ENCODE measurements at regions not wholly inside any gene's neighbourhood (a gene's known extent, or its start where the extent isn't known, plus 50 kb on each side); places are given as distances from the start of the nearest gene placed in this dataset.

- H3K27me3 ChIP-seq, result no peaks in the 10 kb centered on the region
- H3K27ac ChIP-seq, result no peak overlapping the region
- H3K36me3 ChIP-seq, result no peaks in the 10 kb centered on the region
- no peaks in the 10 kb centered on the region for H3K9me3 ChIP-seq
- TF ChIP-seq POLR2AphosphoS5 (IDR thresholded peaks at IDR 0.05) (no peak), CTCF (IDR thresholded peaks at IDR 0.05) (no peak)
- H3K4me3 ChIP-seq, result no peak overlapping the region
- peaks cover 13% of the 10 kb centered on the region for H3K4me1 ChIP-seq
- DNase-seq (ENCODE audit: low spot score in 2 of 2), result no peak
Measured at GRCh38 chr14:85041618-85042017, 488.3 kb upstream of the FLRT2 start.

GRCh38 chr14:85042301-85042700 is 487.6 kb upstream of the FLRT2 start:
- Histone ChIP-seq H3K27me3 (no peaks in the 10 kb centered on the region), H3K27ac (no peak overlapping the region), H3K36me3 (no peaks in the 10 kb centered on the region), H3K4me1 (peaks cover 13% of the 10 kb centered on the region), H3K4me3 (no peak overlapping the region), H3K9me3 (no peaks in the 10 kb centered on the region)
- DNase-seq (ENCODE audit: low spot score in 2 of 2), result no peak
- 87% methylated on average over 1 of the region's 1 CpG for WGBS
- TF ChIP-seq EP300 (IDR thresholded peaks at IDR 0.05) (no peak), CTCF (IDR thresholded peaks at IDR 0.05) (no peak), POLR2A (IDR thresholded peaks at IDR 0.05) (no peak), POLR2AphosphoS5 (IDR thresholded peaks at IDR 0.05) (no peak)

GRCh38 chr14:85050180-85050579 is 479.8 kb upstream of the FLRT2 start:
- Histone ChIP-seq H3K27me3 (no peaks in the 10 kb centered on the region), H3K9me3 (peaks cover 10% of the 10 kb centered on the region), H3K27ac (no peak overlapping the region), H3K4me1 (no peaks in the 10 kb centered on the region), H3K36me3 (no peaks in the 10 kb centered on the region), H3K4me3 (no peak overlapping the region)
- WGBS, result 84% methylated on average over 1 of the region's 1 CpG
- no peak for TF ChIP-seq CTCF (IDR thresholded peaks at IDR 0.05)
- TF ChIP-seq POLR2A (IDR thresholded peaks at IDR 0.05), result no peak
- TF ChIP-seq EP300 (IDR thresholded peaks at IDR 0.05), result no peak
- no peak for TF ChIP-seq POLR2AphosphoS5 (IDR thresholded peaks at IDR 0.05)
- no peak for DNase-seq (ENCODE audit: low spot score in 2 of 2)

- no peak for TF ChIP-seq POLR2AphosphoS5 (IDR thresholded peaks at IDR 0.05)
- TF ChIP-seq CTCF (IDR thresholded peaks at IDR 0.05), result no peak
- TF ChIP-seq POLR2A (IDR thresholded peaks at IDR 0.05), result no peak
- no peak for TF ChIP-seq EP300 (IDR thresholded peaks at IDR 0.05)
- H3K27me3 ChIP-seq, result no peaks in the 10 kb centered on the region
- WGBS, result 81% methylated on average over 2 of the region's 2 CpGs
- peaks cover 10% of the 10 kb centered on the region for H3K9me3 ChIP-seq
- H3K4me3 ChIP-seq, result no peak overlapping the region
- DNase-seq (ENCODE audit: low spot score in 2 of 2), result no peak
- no peaks in the 10 kb centered on the region for H3K4me1 ChIP-seq
- no peaks in the 10 kb centered on the region for H3K36me3 ChIP-seq
- no peak overlapping the region for H3K27ac ChIP-seq
Measured at GRCh38 chr14:85052646-85053045, 477.3 kb upstream of the FLRT2 start.

- H3K27ac ChIP-seq, result no peak overlapping the region
- no peak for TF ChIP-seq CTCF (IDR thresholded peaks at IDR 0.05)
- TF ChIP-seq POLR2AphosphoS5 (IDR thresholded peaks at IDR 0.05), result no peak
- TF ChIP-seq EP300 (IDR thresholded peaks at IDR 0.05), result no peak
- no peak for TF ChIP-seq POLR2A (IDR thresholded peaks at IDR 0.05)
- DNase-seq (ENCODE audit: low spot score in 2 of 2), result no peak
- no peaks in the 10 kb centered on the region for H3K36me3 ChIP-seq
- no peaks in the 10 kb centered on the region for H3K27me3 ChIP-seq
- no peak overlapping the region for H3K4me3 ChIP-seq
- H3K4me1 ChIP-seq, result no peaks in the 10 kb centered on the region
- peaks cover 10% of the 10 kb centered on the region for H3K9me3 ChIP-seq
Measured at GRCh38 chr14:85054178-85054577, 475.8 kb upstream of the FLRT2 start.
